GM12873 (cell line): ENCODE measurements at regions not wholly inside any gene's neighbourhood (a gene's known extent, or its start where the extent isn't known, plus 50 kb on each side); places are given as distances from the start of the nearest gene placed in this dataset.

Source experiments
- TF ChIP-seq, protein P1 (sequence below): IDR thresholded peaks from 2 replicates; pipeline ENCODE4 v1.5.1; 2012; ENCODE audit warnings: low read depth, mild to moderate bottlenecking, moderate library complexity, low read length, control low read depth; ENCODE audit not compliant: insufficient read depth; ENCODE audit errors: missing control alignments

DNA sequence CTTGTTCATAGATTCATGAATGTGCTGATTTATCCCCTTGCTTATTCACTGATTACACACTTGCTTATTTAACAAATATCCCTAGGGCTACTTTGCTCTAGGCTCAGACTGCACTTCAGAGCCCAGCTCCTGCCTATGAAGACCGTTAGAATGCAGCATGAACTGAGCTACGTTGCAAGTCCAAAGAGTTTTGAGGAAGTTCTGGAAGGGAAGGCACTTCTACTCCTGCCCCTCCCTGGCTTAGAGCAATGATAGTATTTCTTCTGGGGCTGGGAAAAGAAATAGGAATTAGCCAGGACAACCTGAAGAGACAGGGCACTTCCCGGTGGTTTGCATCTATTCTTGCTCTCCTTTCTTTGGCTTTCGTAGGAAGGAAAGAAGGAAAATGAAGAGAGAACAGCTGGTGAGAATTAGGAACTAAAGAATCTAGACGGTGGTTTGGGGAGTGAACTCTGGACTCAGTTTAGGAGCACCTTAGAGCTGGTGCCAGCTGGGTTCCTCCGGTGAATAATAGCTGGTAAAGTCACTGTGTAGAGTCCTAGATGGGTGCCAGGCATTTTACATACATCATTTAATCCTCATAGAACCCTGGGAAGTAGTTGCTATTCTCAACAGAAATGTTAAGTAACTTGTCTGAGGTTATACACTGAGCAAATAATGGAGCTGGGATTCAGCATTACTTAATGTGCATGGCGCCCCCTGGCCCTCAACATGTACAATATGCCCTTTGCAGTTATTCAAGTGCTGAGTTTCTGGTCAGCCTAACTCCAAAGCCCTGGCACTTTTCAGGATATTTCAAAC lies 65.9 kb downstream of the NDUFS5 start:
- TF ChIP-seq, protein P1, sequence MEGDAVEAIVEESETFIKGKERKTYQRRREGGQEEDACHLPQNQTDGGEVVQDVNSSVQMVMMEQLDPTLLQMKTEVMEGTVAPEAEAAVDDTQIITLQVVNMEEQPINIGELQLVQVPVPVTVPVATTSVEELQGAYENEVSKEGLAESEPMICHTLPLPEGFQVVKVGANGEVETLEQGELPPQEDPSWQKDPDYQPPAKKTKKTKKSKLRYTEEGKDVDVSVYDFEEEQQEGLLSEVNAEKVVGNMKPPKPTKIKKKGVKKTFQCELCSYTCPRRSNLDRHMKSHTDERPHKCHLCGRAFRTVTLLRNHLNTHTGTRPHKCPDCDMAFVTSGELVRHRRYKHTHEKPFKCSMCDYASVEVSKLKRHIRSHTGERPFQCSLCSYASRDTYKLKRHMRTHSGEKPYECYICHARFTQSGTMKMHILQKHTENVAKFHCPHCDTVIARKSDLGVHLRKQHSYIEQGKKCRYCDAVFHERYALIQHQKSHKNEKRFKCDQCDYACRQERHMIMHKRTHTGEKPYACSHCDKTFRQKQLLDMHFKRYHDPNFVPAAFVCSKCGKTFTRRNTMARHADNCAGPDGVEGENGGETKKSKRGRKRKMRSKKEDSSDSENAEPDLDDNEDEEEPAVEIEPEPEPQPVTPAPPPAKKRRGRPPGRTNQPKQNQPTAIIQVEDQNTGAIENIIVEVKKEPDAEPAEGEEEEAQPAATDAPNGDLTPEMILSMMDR = peak; percentile 74

- TF ChIP-seq, protein P1 = no peak
Measured at GRCh38 chr1:39094685-39095084, 68.5 kb downstream of the NDUFS5 start.

- TF ChIP-seq, protein P1 = peak; percentile 83
Measured at GRCh38 chr1:39098546-39099250, 72.5 kb downstream of the NDUFS5 start.

DNA sequence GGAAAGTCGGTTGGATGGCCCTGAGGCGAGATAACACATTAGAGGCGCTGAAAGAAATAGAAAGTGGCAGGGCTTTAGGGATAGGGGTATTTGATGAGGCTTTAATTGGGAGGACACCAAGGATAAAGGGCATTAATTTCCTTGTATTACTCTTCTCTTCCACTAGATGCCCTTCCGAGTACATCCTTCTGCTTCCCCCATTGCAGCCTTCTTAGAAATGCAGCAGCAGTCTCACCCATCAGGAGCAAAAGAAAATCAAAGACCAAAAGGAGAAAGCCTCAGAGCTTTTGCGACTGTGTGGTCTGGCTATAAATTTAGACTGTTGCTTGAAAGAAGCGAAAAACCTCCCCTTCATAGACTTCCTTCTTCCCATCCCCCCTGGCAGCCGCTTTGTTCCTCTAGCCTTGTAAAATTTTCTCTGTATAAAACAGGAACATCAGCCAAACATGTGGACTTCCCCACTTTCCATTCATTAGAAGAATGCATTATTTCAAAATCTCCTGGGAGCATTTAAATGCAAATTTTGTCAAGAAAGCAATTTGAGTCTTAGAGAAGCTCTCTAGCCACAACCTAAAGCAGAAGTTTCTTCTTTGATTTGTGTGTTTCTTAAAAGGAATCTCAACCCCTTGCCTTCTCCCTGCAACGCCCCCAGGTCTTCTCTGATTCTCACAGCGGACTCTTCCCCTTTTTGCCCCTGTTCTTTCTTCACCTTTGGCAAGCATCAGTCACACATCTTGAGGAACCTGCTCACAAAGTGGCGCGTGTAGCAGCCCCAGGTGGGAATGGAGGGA lies 76.6 kb downstream of the NDUFS5 start:
- TF ChIP-seq, protein P1 = peak; percentile 77

GRCh38 chr1:39103328-39104157 lies 77.4 kb downstream of the NDUFS5 start:
- TF ChIP-seq, protein P1 = no peak

GRCh38 chr1:39104158-39105060 lies 78.3 kb downstream of the NDUFS5 start:
- TF ChIP-seq, protein P1 = no peak
